ENCODE measurements at regions not wholly inside any gene's neighbourhood (a gene's known extent, or its start where the extent isn't known, plus 50 kb on each side); places are given as distances from the start of the nearest gene placed in this dataset.

GRCh38 chr2:223221139-223221835 lies 169.3 kb downstream of the KCNE4 start:
- Histone ChIP-seq H3K36me3 (no peaks in the 10 kb centered on the region), H3K27me3 (no peaks in the 10 kb centered on the region), H3K27ac (no peak overlapping the region), H3K4me1 (peaks cover 0 to 5% (median 0%) of the 10 kb centered on the region in 4 donors), H3K4me3 (no peak overlapping the region), H3K9me3 (no peaks in the 10 kb centered on the region)
- 76 to 84% methylated on average over 4 of the region's 4 CpGs for WGBS, 2 donors
- DNase-seq, result no peak
- TF ChIP-seq EP300 (IDR thresholded peaks at IDR 0.05) (no peak), POLR2A (IDR thresholded peaks at IDR 0.05) (no peak), POLR2AphosphoS5 (IDR thresholded peaks at IDR 0.05) (no peak)
- intact Hi-C loops (cut with DNase I), result no loop called here

DNA sequence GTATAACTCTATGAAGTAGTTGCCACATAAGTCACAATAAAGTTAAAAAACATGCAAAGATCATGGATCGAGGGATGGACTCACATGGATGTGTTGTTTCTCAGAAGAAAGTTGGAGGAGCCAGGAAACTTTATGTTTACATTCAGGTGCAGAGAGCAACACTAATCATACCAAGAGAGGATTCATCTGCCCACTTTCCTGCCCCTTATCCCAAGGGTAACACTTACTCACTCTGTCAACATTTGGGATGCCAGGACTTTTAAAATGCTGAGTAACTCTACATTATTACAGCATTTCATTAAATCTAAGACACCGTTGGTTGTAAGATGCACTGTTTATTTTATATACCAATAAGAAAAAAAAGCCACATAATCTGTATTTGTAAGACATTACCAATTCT lies 170.4 kb downstream of the KCNE4 start:
- H3K9me3 ChIP-seq, result no peaks in the 10 kb centered on the region
- H3K4me1 ChIP-seq, result peaks cover 0 to 7% (median 2%) of the 10 kb centered on the region in 4 donors
- H3K27ac ChIP-seq, result no peak overlapping the region
- no peak overlapping the region for H3K4me3 ChIP-seq
- no peaks in the 10 kb centered on the region for H3K36me3 ChIP-seq
- TF ChIP-seq POLR2AphosphoS5 (IDR thresholded peaks at IDR 0.05) (no peak), EP300 (IDR thresholded peaks at IDR 0.05) (no peak), POLR2A (IDR thresholded peaks at IDR 0.05) (no peak)
- TF ChIP-seq, protein P1, sequence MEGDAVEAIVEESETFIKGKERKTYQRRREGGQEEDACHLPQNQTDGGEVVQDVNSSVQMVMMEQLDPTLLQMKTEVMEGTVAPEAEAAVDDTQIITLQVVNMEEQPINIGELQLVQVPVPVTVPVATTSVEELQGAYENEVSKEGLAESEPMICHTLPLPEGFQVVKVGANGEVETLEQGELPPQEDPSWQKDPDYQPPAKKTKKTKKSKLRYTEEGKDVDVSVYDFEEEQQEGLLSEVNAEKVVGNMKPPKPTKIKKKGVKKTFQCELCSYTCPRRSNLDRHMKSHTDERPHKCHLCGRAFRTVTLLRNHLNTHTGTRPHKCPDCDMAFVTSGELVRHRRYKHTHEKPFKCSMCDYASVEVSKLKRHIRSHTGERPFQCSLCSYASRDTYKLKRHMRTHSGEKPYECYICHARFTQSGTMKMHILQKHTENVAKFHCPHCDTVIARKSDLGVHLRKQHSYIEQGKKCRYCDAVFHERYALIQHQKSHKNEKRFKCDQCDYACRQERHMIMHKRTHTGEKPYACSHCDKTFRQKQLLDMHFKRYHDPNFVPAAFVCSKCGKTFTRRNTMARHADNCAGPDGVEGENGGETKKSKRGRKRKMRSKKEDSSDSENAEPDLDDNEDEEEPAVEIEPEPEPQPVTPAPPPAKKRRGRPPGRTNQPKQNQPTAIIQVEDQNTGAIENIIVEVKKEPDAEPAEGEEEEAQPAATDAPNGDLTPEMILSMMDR (IDR thresholded peaks at IDR 0.05), result no peak
- WGBS, 2 donors, result 80 to 84% methylated on average over 2 of the region's 2 CpGs
- DNase-seq, result no peak
- H3K27me3 ChIP-seq, result no peaks in the 10 kb centered on the region
- intact Hi-C loops (cut with DNase I), result no loop called here

DNA sequence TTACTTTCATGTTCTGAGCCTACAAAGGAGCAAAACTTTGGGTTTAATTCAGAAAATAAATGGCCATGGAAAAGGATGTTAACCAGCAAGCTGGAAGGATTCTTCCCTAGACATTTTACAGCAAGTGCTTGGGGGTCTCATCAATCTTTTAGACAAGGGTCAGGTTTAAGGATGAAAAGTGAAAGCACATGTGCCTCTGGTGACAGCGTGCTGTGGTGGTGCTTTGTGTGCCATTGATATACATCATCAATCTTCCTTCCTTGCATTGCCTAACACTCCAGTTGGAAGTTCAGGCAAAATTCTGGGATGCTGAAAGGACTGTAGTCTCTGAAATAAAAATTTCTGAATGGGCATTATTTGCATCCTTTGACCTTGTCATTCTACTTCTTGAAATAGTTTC lies 171.2 kb downstream of the KCNE4 start:
- no peak for DNase-seq
- H3K27me3 ChIP-seq, result no peaks in the 10 kb centered on the region
- H3K4me1 ChIP-seq, result peaks cover 0 to 7% (median 2%) of the 10 kb centered on the region in 4 donors
- 59 to 77% methylated on average over 1 of the region's 1 CpG for WGBS, 2 donors
- TF ChIP-seq POLR2A (IDR thresholded peaks at IDR 0.05), result no peak
- TF ChIP-seq POLR2AphosphoS5 (IDR thresholded peaks at IDR 0.05), result no peak
- no peak for TF ChIP-seq EP300 (IDR thresholded peaks at IDR 0.05)
- TF ChIP-seq, protein P1 (IDR thresholded peaks at IDR 0.05), result no peak
- H3K36me3 ChIP-seq, result no peaks in the 10 kb centered on the region
- H3K9me3 ChIP-seq, result no peaks in the 10 kb centered on the region
- intact Hi-C loops (cut with DNase I), result no loop called here
- no peak overlapping the region for H3K4me3 ChIP-seq
- H3K27ac ChIP-seq, result no peak overlapping the region

- no peaks in the 10 kb centered on the region for H3K9me3 ChIP-seq
- WGBS, 2 donors, result 94 to 96% methylated on average over 3 of the region's 3 CpGs
- TF ChIP-seq, protein P1 (IDR thresholded peaks at IDR 0.05), result no peak
- TF ChIP-seq POLR2A (IDR thresholded peaks at IDR 0.05) (no peak), EP300 (IDR thresholded peaks at IDR 0.05) (no peak), POLR2AphosphoS5 (IDR thresholded peaks at IDR 0.05) (no peak)
- peaks cover 0 to 7% (median 2%) of the 10 kb centered on the region in 4 donors for H3K4me1 ChIP-seq
- no peak overlapping the region for H3K4me3 ChIP-seq
- H3K27ac ChIP-seq, result no peak overlapping the region
- intact Hi-C loops (cut with DNase I), result no loop called here
- DNase-seq, result no peak
- no peaks in the 10 kb centered on the region for H3K36me3 ChIP-seq
- H3K27me3 ChIP-seq, result no peaks in the 10 kb centered on the region
Measured at GRCh38 chr2:223225266-223225665, 173.3 kb downstream of the KCNE4 start.

DNA sequence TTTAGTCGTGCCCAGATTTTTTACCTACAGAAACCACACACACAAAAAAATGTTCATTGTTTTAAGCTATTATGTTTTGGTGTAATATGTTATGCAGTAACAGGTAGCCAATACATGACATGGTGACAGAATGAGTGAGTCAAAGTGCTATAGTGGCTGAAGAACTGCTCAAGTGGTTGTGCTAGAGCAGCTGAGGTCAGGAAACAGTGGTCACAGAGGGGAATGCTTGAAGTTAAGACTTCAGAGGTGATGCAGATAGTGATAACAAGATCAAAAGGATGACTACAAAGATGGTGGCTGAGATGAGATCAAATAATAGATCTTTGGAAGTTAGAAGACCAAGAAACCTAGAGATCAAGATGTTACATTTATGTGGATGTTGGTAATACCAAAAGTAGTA lies 174.3 kb downstream of the KCNE4 start:
- TF ChIP-seq, protein P1 (IDR thresholded peaks at IDR 0.05), result no peak
- TF ChIP-seq POLR2AphosphoS5 (IDR thresholded peaks at IDR 0.05), result no peak
- no peak for TF ChIP-seq POLR2A (IDR thresholded peaks at IDR 0.05)
- no peak for TF ChIP-seq EP300 (IDR thresholded peaks at IDR 0.05)
- Histone ChIP-seq H3K9me3 (no peaks in the 10 kb centered on the region), H3K27me3 (no peaks in the 10 kb centered on the region), H3K36me3 (no peaks in the 10 kb centered on the region), H3K4me1 (peaks cover 0 to 7% (median 2%) of the 10 kb centered on the region in 4 donors), H3K27ac (no peak overlapping the region), H3K4me3 (no peak overlapping the region)
- DNase-seq, result no peak
- 44 to 45% methylated on average over 1 of the region's 1 CpG for WGBS, 2 donors
- intact Hi-C loops (cut with DNase I), result no loop called here
